A673 (cell line): ENCODE measurements at regions not wholly inside any gene's neighbourhood (a gene's known extent, or its start where the extent isn't known, plus 50 kb on each side); places are given as distances from the start of the nearest gene placed in this dataset.

ENCODE experiments used
- EZH2 ChIP-seq: fragments of 200-600 bp; sonication (generic); IDR thresholded peaks from 2 replicates; pipeline ENCODE4 v1.6.1; 2017; ENCODE audit warnings: borderline replicate concordance, low read depth, mild to moderate bottlenecking, mixed read lengths, antibody characterized with exemption, low read length; ENCODE audit not compliant: poor library complexity, severe bottlenecking
- TF ChIP-seq, protein P1 (sequence below): fragments of 300-800, 200-600 bp; sonication (generic); conservative IDR thresholded peaks from 2 replicates; pipeline ENCODE4 v1.5.1; 2017; ENCODE audit warnings: low read depth, mild to moderate bottlenecking, antibody characterized with exemption, low read length, moderate library complexity, mixed read lengths

DNA sequence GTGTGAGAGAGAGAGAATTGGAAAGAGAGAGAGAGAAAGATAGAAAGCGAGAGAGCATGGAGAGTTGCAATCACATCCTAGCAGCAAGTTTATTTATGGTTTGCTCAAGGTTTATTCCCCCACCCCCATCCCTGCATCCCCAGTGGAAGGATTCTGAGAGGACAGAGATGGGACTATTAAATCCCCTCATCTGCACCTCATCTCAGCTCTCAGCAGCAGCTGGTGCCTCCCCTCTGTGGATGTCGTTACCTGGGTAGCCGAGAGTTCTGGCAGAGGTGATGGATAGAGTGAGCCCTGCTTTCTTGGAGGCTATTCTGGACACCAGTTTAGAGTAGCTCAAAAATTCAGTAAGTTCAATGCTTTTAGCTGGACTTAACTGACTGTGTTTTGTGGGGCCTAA, 132.0 kb upstream of the RAI2 start:
- TF ChIP-seq EZH2, result no peak
- TF ChIP-seq, protein P1, sequence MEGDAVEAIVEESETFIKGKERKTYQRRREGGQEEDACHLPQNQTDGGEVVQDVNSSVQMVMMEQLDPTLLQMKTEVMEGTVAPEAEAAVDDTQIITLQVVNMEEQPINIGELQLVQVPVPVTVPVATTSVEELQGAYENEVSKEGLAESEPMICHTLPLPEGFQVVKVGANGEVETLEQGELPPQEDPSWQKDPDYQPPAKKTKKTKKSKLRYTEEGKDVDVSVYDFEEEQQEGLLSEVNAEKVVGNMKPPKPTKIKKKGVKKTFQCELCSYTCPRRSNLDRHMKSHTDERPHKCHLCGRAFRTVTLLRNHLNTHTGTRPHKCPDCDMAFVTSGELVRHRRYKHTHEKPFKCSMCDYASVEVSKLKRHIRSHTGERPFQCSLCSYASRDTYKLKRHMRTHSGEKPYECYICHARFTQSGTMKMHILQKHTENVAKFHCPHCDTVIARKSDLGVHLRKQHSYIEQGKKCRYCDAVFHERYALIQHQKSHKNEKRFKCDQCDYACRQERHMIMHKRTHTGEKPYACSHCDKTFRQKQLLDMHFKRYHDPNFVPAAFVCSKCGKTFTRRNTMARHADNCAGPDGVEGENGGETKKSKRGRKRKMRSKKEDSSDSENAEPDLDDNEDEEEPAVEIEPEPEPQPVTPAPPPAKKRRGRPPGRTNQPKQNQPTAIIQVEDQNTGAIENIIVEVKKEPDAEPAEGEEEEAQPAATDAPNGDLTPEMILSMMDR, result no peak
